ENCODE measurements at regions not wholly inside any gene's neighbourhood (a gene's known extent, or its start where the extent isn't known, plus 50 kb on each side); places are given as distances from the start of the nearest gene placed in this dataset.

GRCh38 chr6:5860849-5861248, 145.9 kb downstream of the NRN1 start:
- Histone ChIP-seq H3K4me1 (replicated peaks in 1 of 2; ENCODE audit: control insufficient read depth in 2 of 2, insufficient read depth in 2 of 2, low read length in 2 of 2) (no peaks in the 10 kb centered on the region), H2AFZ (ENCODE audit: low read depth, low read length) (no peak overlapping the region), H3K9me3 (replicated peaks; ENCODE audit: control insufficient read depth, insufficient read depth, low read depth, low read length) (no peaks in the 10 kb centered on the region), H3K27ac (ENCODE audit: extremely low read depth, low read depth, low read length) (no peak overlapping the region), H3K4me2 (ENCODE audit: insufficient read depth, low read length) (no peak overlapping the region), H3K36me3 (ENCODE audit: control insufficient read depth, insufficient read depth, low read length) (no peaks in the 10 kb centered on the region), H3K27me3 (ENCODE audit: control insufficient read depth in 2 of 2, insufficient read depth in 2 of 2, low read length in 2 of 2) (peaks cover 6 to 25% of the 10 kb centered on the region in 2 experiments; a peak in 3 of 5 replicates), H3K9ac (ENCODE audit: insufficient read depth in 1 of 2, low read depth in 2 of 2, low read length in 2 of 2) (no peak overlapping the region), H3K9me1 (ENCODE audit: control insufficient read depth, insufficient read depth, low read length) (no peaks in the 10 kb centered on the region), H4K20me1 (replicated peaks; ENCODE audit: control insufficient read depth, insufficient read depth, low read length) (no peaks in the 10 kb centered on the region), H3K79me2 (ENCODE audit: control insufficient read depth, insufficient read depth, low read length) (no peaks in the 10 kb centered on the region), H3K4me3 (no peak overlapping the region)
- no TSS peak for BruUV-seq (replicated peaks)
- WGBS (ENCODE audit: insufficient coverage, low coverage, missing lambda C conversion rate): 0% methylated on average over 5 of the region's 5 CpGs
- POLR2A ChIA-PET: no interaction called here
- CTCF ChIA-PET (ENCODE audit: low intra/inter-chr PET ratio): no interaction called here
- in situ Hi-C loops (cut with MboI) (loop anchor here (10.0 kb wide), 1 partner anchor 484 kb away; no protein-coding TSS in a partner anchor), intact Hi-C loops (cut with micrococcal nuclease) (no loop called here)
- ATAC-seq (no peak), FAIRE-seq (no peak), DNase-seq (ENCODE audit: extremely low read depth in 1 of 4, low spot score in 3 of 4) (no peak)
- TF ChIP-seq NCOA6 (IDR thresholded peaks at IDR 0.05) (no peak), ASH1L (IDR thresholded peaks at IDR 0.05; ENCODE audit: borderline replicate concordance, low read depth, partially characterized antibody) (no peak), NR0B1 (IDR thresholded peaks at IDR 0.05; ENCODE audit: partially characterized antibody) (no peak), EGR1 (conservative IDR thresholded peaks at IDR 0.05) (no peak), GABPB1 (CRISPR knock-in tag; IDR thresholded peaks at IDR 0.05) (no peak), HCFC1 (IDR thresholded peaks at IDR 0.05; ENCODE audit: low read depth, low read length) (no peak), E2F3 (CRISPR knock-in tag; IDR thresholded peaks at IDR 0.05) (no peak), ETV1 (tag; conservative IDR thresholded peaks at IDR 0.05; ENCODE audit: low read depth) (no peak), NKRF (IDR thresholded peaks at IDR 0.05; ENCODE audit: borderline replicate concordance) (no peak), CSDE1 (IDR thresholded peaks at IDR 0.05) (no peak), FOXK1 (CRISPR knock-in tag; IDR thresholded peaks at IDR 0.05; ENCODE audit: borderline replicate concordance) (no peak), E2F5 (CRISPR knock-in tag; IDR thresholded peaks at IDR 0.05) (no peak), ZBTB17 (CRISPR knock-in tag; IDR thresholded peaks at IDR 0.05) (no peak), TOE1 (IDR thresholded peaks at IDR 0.05; ENCODE audit: borderline replicate concordance) (no peak), TOE1 (CRISPR knock-in tag; IDR thresholded peaks at IDR 0.05; ENCODE audit: borderline replicate concordance, low read depth) (no peak), STAT5A (IDR thresholded peaks at IDR 0.05; ENCODE audit: borderline replicate concordance, low read length) (no peak), BDP1 (IDR thresholded peaks at IDR 0.05; ENCODE audit: insufficient read depth, insufficient read length) (no peak)

All from K562 (cell line).